Tibial nerve (tissue), 4 donors: ENCODE measurements at regions not wholly inside any gene's neighbourhood (a gene's known extent, or its start where the extent isn't known, plus 50 kb on each side); places are given as distances from the start of the nearest gene placed in this dataset.

ENCODE experiments used
- DNase-seq, 2 donors: peaks; one replicate each; pipeline ENCODE4 v3.0.0-alpha.2; 2019; ENCODE audit warnings: low spot score in 2 of 2
- H3K27ac ChIP-seq, 4 donors: fragments of 200-600 bp; sonication (generic) in 3 of 4; one replicate each; pipeline ENCODE4 v1.5.1; 2017 to 2019; ENCODE audit warnings: mild to moderate bottlenecking in 1 of 4
- H3K27me3 ChIP-seq, 2 donors: fragments of 200-600 bp; sonication (generic) in 1 of 2; one replicate each; pipeline versions ENCODE4 v1.5.1 to v1.6.0; 2017 to 2019
- H3K36me3 ChIP-seq, 3 donors: fragments of 200-600 bp; sonication (generic); one replicate each; pipeline ENCODE4 v1.5.1; 2018 to 2019
- H3K4me1 ChIP-seq, 4 donors: fragments of 200-600 bp; sonication (generic) in 3 of 4; one replicate each; pipeline ENCODE4 v1.5.1; 2017 to 2019
- H3K4me3 ChIP-seq, 4 donors: fragments of 200-600 bp; sonication (generic) in 3 of 4; one replicate each; pipeline ENCODE4 v1.5.1; 2017 to 2019; ENCODE audit warnings: mild to moderate bottlenecking in 1 of 4, moderate library complexity in 1 of 4
- H3K9me3 ChIP-seq, 4 donors: fragments of 200-600 bp; sonication (generic) in 3 of 4; one replicate each; pipeline ENCODE4 v1.5.1; 2017 to 2019
- CTCF ChIP-seq, 5 experiments: fragments of 200-600 bp in 3 of 5; fragments of 450-650 bp in 2 of 5; sonication (generic) in 3 of 5; IDR thresholded peaks; one replicate each; pipeline ENCODE4 v1.5.1; 2016 to 2019; ENCODE audit warnings: antibody characterized with exemption in 5 of 5, mild to moderate bottlenecking in 3 of 5, moderate library complexity in 2 of 5
- EP300 ChIP-seq, 2 donors: sonication (generic); formaldehyde crosslinking; IDR thresholded peaks; one replicate each; pipeline ENCODE4 v1.6.1; 2017; ENCODE audit warnings: antibody characterized with exemption in 2 of 2, mild to moderate bottlenecking in 1 of 2
- POLR2A ChIP-seq, 2 donors: fragments of 450-650 bp; IDR thresholded peaks; one replicate each; pipeline ENCODE4 v1.6.1; 2017; ENCODE audit warnings: antibody characterized with exemption in 2 of 2, mild to moderate bottlenecking in 2 of 2, moderate library complexity in 2 of 2
- WGBS, 2 donors: methylation state at CpG; one replicate each; pipeline ENCODE4 v1.1.5; 2018; 5-methylcytosine and 5-hydroxymethylcytosine counted together

DNA sequence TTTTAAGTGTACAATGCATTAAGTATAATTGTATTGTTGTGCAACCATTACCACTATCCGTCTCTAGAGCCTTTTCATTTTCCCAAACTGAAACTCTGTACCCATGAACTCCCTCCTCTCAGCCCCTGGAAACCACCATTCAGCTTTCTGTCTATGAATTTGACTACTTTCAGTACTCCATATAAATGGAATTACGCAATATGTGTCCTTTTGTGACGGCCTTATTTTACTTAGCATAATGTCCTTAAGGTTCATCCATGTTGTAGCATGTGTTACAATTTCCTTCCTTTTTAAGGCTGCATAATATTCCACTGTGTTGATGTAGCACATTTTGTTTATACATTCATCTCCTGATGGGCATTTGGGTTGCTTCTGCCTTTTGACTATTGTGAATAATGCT is 143.6 kb upstream of the KCNG1 start:
- Histone ChIP-seq H3K36me3 (no peaks in the 10 kb centered on the region), H3K4me1 (no peaks in the 10 kb centered on the region), H3K4me3 (no peak overlapping the region), H3K27ac (no peak overlapping the region), H3K27me3 (no peaks in the 10 kb centered on the region), H3K9me3 (peaks cover 0 to 4% (median 0%) of the 10 kb centered on the region in 4 donors)
- no peak for TF ChIP-seq CTCF (IDR thresholded peaks at IDR 0.05)
- no peak for TF ChIP-seq EP300 (IDR thresholded peaks at IDR 0.05)
- TF ChIP-seq POLR2A (IDR thresholded peaks at IDR 0.05) = no peak
- no peak for DNase-seq
- 55 to 75% methylated on average over 3 of the region's 3 CpGs for WGBS, 2 donors

- peaks cover 0 to 4% (median 0%) of the 10 kb centered on the region in 4 donors for H3K9me3 ChIP-seq
- H3K27ac ChIP-seq = no peak overlapping the region
- no peaks in the 10 kb centered on the region for H3K4me1 ChIP-seq
- no peak for DNase-seq
- no peak overlapping the region for H3K4me3 ChIP-seq
- 63 to 78% methylated on average over 9 of the region's 9 CpGs for WGBS, 2 donors
- H3K36me3 ChIP-seq = no peaks in the 10 kb centered on the region
- TF ChIP-seq POLR2A (IDR thresholded peaks at IDR 0.05) = no peak
- TF ChIP-seq EP300 (IDR thresholded peaks at IDR 0.05) = no peak
- no peak for TF ChIP-seq CTCF (IDR thresholded peaks at IDR 0.05)
- H3K27me3 ChIP-seq = no peaks in the 10 kb centered on the region
Observed at GRCh38 chr20:51165131-51165530, 142.2 kb upstream of the KCNG1 start.

DNA sequence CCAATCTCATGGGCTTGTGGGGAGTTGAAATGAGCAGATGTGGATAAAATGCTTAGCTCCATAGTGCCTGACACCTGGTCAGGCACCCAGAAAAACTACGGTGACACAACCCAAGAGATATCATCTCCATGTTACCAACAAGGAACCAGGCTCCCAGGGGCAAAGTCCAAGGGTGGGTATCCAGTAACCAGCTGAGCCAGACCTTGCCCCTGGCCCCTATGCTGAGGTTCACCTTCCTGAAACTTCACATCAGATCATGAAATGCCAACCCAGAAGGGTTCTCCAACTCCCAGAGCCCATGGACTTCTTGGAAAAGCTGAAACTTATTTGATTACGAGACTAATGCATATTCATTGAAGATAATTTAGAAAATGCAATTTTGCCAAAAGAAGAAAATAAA is 141.8 kb upstream of the KCNG1 start:
- WGBS, 2 donors = 89 to 93% methylated on average over 2 of the region's 2 CpGs
- Histone ChIP-seq H3K9me3 (peaks cover 0 to 4% (median 0%) of the 10 kb centered on the region in 4 donors), H3K27ac (no peak overlapping the region), H3K27me3 (no peaks in the 10 kb centered on the region), H3K4me1 (no peaks in the 10 kb centered on the region), H3K36me3 (no peaks in the 10 kb centered on the region), H3K4me3 (no peak overlapping the region)
- no peak for DNase-seq
- no peak for TF ChIP-seq EP300 (IDR thresholded peaks at IDR 0.05)

GRCh38 chr20:51163996-51164600 is 141.2 kb upstream of the KCNG1 start:
- H3K4me1 ChIP-seq = no peaks in the 10 kb centered on the region
- H3K9me3 ChIP-seq = no peaks in the 10 kb centered on the region
- WGBS, 2 donors = 69 to 79% methylated on average over 13 of the region's 13 CpGs
- no peak overlapping the region for H3K27ac ChIP-seq
- no peak overlapping the region for H3K4me3 ChIP-seq
- DNase-seq = no peak
- H3K27me3 ChIP-seq = no peaks in the 10 kb centered on the region
- no peaks in the 10 kb centered on the region for H3K36me3 ChIP-seq
- TF ChIP-seq CTCF (IDR thresholded peaks at IDR 0.05) (no peak), POLR2A (IDR thresholded peaks at IDR 0.05) (no peak), EP300 (IDR thresholded peaks at IDR 0.05) (no peak)

GRCh38 chr20:51162015-51162414 is 139.1 kb upstream of the KCNG1 start:
- DNase-seq = no peak

More at GRCh38 chr20:51162015-51162414, 139.1 kb upstream of the KCNG1 start:
- TF ChIP-seq CTCF (IDR thresholded peaks at IDR 0.05) (no peak), EP300 (IDR thresholded peaks at IDR 0.05) (no peak), POLR2A (IDR thresholded peaks at IDR 0.05) (no peak)
- Histone ChIP-seq H3K9me3 (no peaks in the 10 kb centered on the region), H3K4me1 (no peaks in the 10 kb centered on the region), H3K4me3 (no peak overlapping the region), H3K27me3 (no peaks in the 10 kb centered on the region), H3K27ac (no peak overlapping the region), H3K36me3 (no peaks in the 10 kb centered on the region)
- WGBS, 2 donors = 70 to 75% methylated on average over 6 of the region's 6 CpGs
